HepG2 (cell line): ENCODE measurements at regions not wholly inside any gene's neighbourhood (a gene's known extent, or its start where the extent isn't known, plus 50 kb on each side); places are given as distances from the start of the nearest gene placed in this dataset.

ENCODE experiments used
- ARID2 ChIP-seq: sonication (generic); formaldehyde crosslinking; IDR thresholded peaks from 2 replicates; pipeline ENCODE4 v1.8.1; 2022; ENCODE audit warnings: mild to moderate bottlenecking, missing genetic modification reagents, borderline replicate concordance
- ATF2 ChIP-seq: sonication (generic); formaldehyde crosslinking; IDR thresholded peaks from 2 replicates; pipeline ENCODE4 v1.4.0; 2020; ENCODE audit warnings: missing genetic modification reagents
- CTCF ChIP-seq: sonication (generic); formaldehyde crosslinking; IDR thresholded peaks from 2 replicates; pipeline ENCODE4 v1.5.0; 2020; ENCODE audit warnings: mild to moderate bottlenecking, missing genetic modification reagents, moderate library complexity
- FUBP1 ChIP-seq: sonication (generic); formaldehyde crosslinking; IDR thresholded peaks from 2 replicates; pipeline ENCODE4 v1.5.1; 2020; ENCODE audit warnings: missing genetic modification reagents, mild to moderate bottlenecking, borderline replicate concordance
- NFAT5 ChIP-seq: sonication (generic); formaldehyde crosslinking; IDR thresholded peaks from 2 replicates; pipeline ENCODE4 v1.4.0; 2020; ENCODE audit warnings: missing genetic modification reagents
- PRDM10 ChIP-seq: sonication (generic); formaldehyde crosslinking; IDR thresholded peaks from 2 replicates; pipeline ENCODE4 v1.4.0; 2020; ENCODE audit warnings: low read depth, missing genetic modification reagents
- RARG ChIP-seq: sonication (generic); formaldehyde crosslinking; IDR thresholded peaks from 2 replicates; pipeline ENCODE4 v1.4.0; 2020; ENCODE audit warnings: low read depth, mild to moderate bottlenecking, missing genetic modification reagents
- SIN3B ChIP-seq: fragments of 150-350 bp; IDR thresholded peaks from 2 replicates; pipeline ENCODE4 v1.6.1; 2014; ENCODE audit warnings: low read length
- TCF12 ChIP-seq, 2 experiments: fragments of 450-650 bp in 1 of 2; sonication (generic) in 1 of 2; formaldehyde crosslinking in 1 of 2; IDR thresholded peaks; 2 replicates each; pipeline versions ENCODE4 v1.6.1 to v1.8.0; 2017 to 2022; ENCODE audit warnings: antibody characterized with exemption in 1 of 2, mild to moderate bottlenecking in 1 of 2, missing genetic modification reagents in 1 of 2, moderate library complexity in 1 of 2
- ZFP36 ChIP-seq: fragments of 150-350 bp; IDR thresholded peaks from 2 replicates; pipeline ENCODE4 v1.6.1; 2018; ENCODE audit warnings: borderline replicate concordance, low read length, low read depth; ENCODE audit not compliant: partially characterized antibody

GRCh38 chr3:34973586-34973985 lies 665.7 kb upstream of the ARPP21 start:
- TF ChIP-seq CTCF (CRISPR knock-in tag) (no peak), ATF2 (CRISPR knock-in tag) (no peak), NFAT5 (no peak), FUBP1 (CRISPR knock-in tag) (no peak), SIN3B (no peak), TCF12 (IDR thresholded peaks at IDR 0.05) (no peak), TCF12 (CRISPR knock-in tag; IDR thresholded peaks at IDR 0.05) (no peak), RARG (CRISPR knock-in tag) (no peak), ARID2 (CRISPR knock-in tag) (no peak), ZFP36 (no peak), PRDM10 (CRISPR knock-in tag) (no peak)
